SW 1271 (cell line): ENCODE measurements at regions not wholly inside any gene's neighbourhood (a gene's known extent, or its start where the extent isn't known, plus 50 kb on each side); places are given as distances from the start of the nearest gene placed in this dataset.

Source experiments
- DNase-seq, 2 experiments: peaks; one replicate each; lab custom pipeline; 2025; lab: John Stamatoyannopoulos, UW

DNA sequence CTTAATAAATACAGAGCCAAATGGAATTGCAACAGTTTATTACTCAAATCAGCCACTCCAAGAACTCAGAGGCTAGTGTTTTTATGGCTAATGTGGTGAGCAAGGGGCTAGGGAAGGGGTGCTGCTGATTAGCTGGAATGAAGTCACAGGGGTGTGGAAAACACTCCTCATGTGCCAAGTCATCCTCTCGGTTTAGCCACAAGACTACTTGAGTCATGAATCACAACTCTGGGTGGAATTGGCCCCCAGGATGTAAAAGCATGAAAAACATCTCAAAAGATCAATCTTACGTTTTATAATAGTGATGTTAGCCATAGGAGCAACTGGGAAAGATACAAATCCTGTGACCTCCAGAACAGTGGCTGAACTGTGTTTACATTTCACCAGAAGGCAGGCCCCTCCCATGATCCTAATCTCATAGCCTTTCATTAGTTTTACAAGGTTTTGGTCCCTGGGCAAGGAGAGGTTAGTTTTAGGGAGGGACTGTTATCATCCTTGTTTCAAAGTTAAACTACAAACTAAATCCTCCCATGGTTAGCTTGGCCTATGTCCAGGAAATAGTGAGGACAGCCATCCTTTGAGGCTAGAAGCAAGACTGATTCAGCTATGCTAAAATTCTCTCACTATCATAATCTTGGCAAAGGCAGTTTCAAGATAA lies 2020.1 kb upstream of the PCDH20 start:
- peak in 1 of 2 experiments; percentile 9 for DNase-seq

DNA sequence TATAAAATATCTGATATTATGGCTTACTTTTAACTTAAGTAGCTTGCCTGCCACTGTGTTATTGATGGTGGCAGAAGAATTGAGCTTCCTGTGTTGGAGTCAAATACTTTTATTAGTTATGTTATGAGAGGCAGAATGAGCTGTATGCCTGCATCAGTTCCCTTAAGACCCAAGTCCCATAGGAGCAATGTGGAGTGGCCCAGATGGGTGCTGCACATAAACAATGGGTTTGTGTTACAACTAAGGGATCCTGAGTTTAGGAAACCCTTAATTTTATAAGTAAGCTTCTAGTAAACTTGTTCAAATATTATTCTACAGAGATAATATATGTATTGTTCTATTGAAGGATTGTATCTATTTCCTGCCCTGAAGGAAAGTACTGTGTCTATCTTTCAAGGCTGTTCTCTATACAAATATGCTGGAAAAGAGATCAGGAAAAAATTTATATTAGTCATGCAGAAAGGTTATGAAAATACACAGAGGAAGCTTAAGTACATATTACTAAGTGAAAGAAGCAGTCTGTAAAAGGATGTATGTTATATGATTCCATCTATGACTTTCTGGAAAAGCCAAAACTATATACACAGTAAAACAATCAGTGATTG lies 2018.0 kb upstream of the PCDH20 start:
- no peak for DNase-seq

DNA sequence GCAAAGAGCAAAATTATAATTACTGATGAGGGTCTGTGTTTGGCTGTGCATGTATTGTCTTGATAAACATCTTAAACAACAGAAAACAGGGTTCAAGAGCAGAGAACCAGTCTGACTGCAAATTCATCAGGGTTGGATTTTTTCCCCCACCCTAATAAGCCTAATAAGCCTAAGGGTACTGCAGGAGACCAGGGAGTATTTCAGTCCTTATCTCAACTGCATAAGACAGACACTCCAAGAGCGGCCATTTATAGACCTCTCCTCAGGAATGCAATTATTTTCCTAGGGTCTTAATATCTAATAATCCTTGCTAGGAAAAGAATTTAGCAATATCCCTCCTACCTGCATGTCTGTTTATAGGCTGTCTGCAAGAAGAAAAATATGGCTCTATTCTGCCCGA lies 2011.5 kb upstream of the PCDH20 start:
- no peak for DNase-seq

DNA sequence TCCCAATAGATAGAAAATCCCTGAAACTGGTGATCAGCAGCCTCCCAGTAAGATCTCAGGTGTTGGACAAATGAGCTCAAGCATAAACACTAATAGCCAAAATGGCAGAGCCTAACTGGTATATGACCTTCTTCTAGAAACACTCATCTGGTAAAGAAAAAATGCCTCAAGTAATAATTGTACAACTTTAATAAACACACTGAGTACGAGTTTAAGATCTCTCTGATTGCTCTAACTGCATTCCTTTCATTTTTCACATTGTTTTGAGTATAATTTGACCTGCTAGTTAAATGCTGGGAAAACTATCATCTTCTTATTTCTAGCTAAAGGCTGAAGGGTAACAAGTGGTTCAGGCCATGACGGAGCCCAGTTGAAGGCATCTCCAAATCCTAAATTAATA lies 2009.5 kb upstream of the PCDH20 start:
- no peak for DNase-seq

DNA sequence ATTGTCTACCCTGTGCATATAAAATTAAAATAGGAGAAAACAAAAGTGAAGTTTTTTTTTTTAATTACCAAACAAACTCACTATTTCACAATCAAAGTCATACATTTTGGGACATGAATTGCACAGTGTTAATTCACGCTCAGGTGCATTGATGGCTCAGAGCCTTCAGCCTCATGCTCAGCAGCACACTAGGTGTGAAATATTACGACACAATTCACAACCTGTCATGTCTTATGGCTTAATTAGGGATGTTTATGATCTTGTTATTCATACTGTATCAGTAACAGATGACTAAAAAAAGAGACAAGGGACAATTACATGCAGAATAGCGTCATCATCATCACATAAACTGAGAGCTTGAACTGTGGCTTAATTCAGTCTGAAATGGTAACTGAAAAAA lies 2005.5 kb upstream of the PCDH20 start:
- DNase-seq, result no peak

DNA sequence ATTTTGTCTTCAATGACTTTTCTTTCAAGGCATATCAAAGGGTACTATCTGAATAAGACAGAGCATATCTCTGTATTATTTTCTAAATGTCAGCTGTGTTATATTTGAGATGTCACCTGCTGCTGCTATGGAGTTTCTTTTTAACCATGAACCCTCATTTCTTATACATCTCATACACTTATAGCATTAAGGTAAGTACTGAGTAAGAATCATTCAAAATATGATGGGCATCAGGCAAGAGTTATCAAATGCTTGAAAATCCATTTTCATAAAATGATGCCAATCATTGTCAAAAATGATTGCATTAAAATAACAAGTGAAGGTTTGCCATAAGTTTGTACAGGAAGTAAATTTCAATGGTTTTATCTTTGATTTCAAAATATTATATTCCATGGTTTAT lies 2005.0 kb upstream of the PCDH20 start:
- no peak for DNase-seq

DNA sequence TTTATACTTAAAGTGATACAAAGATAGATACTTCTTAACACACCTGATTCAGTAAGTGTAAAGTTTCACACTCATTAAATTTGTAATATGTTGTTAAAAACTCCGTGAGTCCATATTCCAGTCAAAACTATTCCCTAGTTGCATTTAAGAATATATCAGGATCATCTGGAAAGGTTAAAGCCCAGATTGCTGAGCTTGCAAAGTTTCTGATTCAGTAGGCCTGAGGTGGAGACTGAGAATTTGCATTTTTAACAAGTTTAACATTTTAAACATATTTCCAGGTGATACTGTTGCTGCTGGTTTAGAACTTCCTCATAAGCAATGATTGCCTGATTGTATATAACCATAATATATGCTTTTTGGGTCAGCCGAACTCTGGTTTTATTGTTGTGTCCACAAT lies 1998.6 kb upstream of the PCDH20 start:
- DNase-seq, result no peak

DNA sequence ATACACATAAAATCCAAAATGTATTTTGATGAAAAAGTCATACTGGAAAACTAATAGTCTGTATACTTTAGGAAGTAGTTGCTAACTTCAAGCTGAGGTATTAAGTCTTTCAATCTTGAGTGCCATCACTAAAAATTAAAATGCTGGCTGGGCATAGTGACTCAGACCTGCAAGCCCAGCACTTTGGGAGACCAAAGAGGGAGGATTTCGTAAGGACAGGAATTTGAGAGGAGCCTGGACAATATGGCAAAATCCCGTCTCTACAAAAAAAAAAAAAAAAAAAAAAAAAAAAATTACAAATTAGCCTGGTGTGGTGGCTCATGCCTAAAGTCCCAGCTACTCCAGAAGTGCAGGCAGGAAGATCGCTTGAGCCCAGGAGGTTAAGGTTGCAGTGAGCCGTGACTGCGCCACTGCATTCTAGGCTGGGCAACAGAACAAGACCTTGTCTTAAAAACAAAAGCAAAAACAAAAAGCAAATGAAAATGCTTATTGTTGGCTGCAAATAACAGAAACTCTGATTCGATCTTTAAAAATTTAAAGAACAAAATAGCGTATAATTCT lies 1994.2 kb upstream of the PCDH20 start:
- DNase-seq, result no peak

DNA sequence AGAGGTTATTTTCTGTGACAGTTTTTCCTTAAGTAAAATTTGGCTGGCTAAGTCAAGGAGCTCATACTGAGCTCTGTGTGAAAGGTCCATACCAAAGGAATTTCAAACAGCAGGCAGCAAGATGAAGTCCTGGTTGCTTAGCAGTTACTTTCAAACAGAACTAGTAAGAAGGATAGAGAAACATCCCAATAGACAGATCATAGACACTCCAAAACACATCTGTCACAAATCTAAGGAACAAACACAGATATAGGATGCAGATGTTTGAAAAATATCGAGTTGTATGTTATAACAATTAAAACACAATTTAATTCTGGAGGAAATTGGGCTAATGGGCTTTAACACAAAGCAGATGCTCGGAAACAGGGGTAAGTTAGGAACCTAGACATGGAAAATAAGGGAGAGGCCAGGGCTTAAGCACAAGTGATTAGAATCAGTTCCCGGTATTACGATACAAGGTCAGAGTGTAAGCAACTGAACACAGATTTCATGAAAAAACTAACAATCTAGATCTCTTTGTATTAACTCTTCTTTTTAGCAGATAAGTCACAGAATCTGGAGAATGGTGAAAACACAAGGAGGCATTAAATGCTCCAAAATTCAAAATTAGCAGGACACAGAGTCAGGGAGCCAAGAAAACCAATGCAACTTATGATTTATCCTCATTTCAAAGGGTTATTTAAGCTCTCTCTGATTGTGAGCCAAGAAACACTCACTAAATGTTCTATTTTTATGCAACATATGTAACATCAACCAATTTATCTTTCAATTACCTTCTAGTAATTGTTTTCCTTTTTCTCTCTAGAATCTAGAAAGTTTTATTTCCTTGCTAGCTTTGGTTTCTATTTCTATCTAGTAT lies 1992.9 kb upstream of the PCDH20 start:
- DNase-seq, result no peak

DNA sequence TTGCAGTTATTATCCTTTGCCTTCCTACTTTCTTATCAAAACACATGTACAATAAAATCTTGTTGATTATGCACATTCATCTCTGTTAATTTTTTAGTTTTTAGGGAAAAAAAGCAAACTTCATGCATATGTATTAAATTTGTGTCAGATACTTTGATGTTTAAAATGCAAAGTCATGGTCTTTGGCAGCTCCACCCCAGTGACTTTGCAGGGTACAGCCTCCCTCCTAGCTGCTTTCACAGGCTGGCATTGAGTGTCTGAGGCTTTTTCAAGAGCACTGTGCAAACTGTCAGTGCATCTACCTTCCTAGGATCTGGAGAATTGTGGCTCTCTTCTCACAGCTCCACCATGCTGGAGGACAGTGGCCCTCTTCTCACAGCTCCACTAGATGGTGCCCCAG lies 1988.1 kb upstream of the PCDH20 start:
- no peak for DNase-seq

DNA sequence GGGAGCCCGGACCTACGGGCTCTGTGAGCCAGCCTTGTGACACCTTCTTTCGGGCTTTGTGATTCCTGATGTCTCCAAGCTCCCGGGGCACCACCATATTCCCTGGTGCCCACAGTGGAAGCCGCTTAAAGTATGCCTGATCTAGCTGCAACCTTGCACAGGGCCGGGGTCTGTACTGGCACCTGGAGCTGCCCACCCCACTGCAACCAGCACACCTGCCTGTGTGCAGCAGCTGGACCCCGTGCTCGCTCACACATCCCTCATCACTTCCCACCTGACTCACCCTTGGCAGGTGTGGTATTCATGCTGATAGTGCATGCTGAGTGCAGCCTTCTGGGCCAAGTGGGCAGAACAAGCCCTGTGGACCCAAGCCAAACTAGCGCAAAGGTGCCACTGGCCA lies 1981.1 kb upstream of the PCDH20 start:
- DNase-seq, result no peak

DNA sequence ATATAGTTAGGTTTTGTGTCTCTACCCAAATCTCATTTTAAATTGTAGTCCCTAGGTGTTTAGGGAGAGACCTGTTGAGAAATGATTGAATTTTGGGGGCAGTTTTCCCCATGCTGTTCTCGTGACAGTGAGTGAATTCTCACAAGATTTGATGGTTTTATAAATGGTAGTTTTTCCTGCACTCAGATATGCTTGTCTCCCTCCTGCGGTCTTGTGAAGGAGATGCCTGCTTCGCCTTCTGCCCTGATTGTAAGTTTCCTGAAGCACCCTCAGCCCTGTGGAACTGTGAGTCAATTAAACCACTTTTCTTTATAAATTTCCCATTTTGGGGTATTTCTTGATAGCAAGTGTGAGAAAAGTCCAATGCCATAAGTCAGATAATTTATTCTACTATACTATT lies 1977.5 kb upstream of the PCDH20 start:
- DNase-seq, result no peak

DNA sequence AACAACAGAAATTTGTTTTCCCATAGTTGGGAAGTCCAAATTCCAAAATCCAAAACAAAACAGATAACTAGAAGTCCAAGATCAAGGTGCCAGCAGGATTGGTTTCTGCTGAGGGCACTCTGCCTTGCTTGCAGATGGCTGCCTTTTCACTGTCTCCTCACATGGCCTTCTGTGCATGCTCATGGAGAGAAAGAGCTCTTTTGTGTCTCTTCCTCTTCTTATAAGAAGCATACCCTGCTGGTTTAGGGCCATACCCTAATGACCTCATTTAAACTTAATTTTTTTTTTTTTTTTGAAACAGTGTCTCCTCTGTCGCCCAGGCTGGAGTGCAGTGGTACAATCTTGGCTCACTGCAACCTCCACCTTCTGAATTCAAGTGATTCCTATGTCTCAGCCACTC lies 1974.1 kb upstream of the PCDH20 start:
- DNase-seq, result no peak

DNA sequence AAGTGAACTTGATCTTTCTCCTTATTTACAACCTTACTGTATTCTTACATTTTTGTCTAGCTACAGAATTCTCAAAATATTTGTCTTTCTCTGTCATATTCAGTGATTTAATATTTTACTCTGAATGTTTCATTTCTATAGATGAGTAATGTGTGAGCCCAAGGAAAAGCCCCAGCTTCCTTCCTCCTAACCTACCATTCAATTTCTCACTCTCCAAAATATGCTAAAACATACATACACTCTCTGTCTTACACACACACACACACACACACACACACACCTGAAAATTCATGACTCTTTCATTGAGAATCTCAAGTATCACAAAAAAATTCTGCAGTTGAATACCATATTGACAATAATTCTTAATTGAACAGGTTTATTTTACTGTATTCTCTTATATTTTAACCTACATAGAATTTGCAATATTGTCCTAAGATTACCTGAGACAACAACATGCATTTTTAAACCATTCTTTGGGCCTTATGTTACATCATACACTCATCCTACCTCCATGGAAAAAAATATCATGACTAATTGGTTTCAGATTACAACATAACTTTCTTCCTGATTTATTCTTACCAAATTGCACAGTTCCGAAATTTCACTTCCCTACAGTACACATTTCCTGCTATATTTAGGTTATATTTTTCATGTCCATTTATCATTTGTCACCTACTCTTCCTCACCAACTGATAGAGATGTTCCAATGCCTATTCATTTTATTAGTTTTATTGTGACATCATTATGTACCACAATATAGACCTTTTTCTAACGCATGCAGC lies 1965.6 kb upstream of the PCDH20 start:
- no peak for DNase-seq

DNA sequence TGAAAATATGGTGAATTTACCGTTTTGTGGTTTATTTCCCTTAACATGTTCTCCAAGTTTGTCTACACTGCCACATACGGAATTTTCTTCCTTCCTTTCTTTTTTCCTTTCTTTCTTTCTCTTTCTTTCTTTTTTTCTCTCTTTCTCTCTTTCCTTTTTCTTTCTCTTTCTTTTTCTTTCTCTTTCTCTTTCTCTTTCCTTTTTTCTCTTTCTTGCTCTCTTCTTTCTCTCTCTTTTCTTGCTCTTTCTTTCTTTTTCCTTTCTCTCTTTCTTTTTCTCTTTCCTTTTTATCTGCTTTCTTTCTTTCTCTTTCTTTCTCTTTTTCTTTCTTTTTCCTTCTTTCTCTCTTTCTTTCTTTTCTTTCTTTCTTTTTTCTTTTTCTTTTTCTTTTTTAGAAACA lies 1962.3 kb upstream of the PCDH20 start:
- no peak for DNase-seq

DNA sequence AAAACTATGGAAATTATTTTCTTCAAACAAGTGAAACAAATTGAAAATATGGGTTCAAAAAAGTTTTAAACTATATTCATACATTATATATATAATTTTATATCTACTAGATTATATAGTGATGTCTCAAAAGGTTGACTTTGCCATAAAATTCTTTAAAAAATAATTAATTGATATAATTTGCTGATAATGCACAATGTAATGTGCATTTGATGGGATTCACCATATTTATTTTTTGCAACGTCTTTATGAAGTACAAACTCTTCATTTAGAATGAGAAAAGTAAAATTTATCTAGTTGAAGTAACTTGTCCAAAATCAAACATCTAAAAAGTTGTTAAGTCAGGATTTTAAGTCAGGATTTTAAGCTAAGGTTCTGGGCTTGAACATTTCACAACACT lies 1954.5 kb upstream of the PCDH20 start:
- DNase-seq, result no peak

DNA sequence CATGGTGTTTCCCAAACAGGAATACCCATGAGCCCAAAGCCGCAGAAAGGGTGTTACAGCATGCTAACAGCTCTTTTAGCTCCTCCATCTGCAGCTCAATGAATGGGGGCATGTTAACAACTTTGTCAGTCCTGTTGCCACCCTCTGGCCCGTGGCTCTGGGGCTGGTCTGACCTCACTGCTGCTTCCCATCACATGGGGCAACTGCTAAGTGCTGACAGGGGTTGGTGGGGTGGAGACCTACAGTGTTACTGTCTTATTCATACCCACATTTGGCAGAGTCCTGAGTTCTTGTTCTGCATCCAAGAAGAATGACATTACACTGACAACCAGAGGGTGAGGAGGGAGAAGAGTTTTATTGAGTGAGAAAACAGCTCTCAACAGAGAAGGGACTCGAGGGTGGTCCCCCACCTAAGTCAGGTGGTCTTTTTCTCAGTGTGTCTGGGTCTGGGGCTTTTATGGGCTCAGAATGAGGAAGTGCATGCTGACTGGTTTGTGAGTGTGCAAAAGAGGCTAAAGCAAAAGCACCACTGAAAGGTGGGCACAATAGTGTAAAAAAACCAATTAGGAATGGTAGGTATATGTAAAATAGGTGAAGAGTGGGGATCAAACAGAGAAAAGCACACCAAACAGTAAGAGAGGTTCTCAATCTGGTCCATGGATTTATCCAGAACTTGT lies 1952.0 kb upstream of the PCDH20 start:
- no peak for DNase-seq

DNA sequence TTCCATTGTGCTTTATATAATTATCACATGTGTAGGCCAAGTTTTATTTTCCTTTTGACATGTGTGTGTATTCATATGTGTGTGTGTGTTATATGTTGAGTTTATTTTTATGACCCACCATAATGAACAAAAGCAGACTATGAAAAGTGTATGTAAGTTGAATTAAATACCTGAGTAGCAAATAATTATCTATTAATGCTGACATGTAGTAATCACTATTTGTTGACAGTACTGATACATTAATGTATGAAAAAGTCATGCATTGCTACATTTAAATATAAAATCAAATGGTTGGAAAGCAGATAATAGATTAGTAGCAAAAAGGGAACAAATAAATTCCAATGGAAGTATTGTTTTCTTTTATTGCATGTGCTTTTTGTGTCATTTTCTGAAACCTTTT lies 1948.5 kb upstream of the PCDH20 start:
- DNase-seq, result no peak

DNA sequence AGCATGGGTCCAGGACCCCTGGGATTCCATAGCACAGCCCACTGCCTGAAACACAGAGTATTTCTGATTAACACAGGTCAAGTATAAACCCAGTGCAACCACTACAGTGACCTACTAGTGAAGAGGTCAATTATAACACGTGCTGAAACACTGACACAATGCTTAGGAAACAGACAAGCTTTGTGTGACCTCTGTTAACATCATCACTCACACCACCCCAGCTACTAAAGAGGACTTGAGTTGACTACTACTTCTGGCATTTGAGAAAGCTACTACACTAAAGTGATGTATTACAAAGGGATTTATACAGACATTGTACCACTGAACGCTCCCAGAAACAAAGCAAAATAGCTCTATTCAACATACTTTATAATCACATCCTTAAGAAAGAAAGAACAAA lies 1935.9 kb upstream of the PCDH20 start:
- no peak for DNase-seq

DNA sequence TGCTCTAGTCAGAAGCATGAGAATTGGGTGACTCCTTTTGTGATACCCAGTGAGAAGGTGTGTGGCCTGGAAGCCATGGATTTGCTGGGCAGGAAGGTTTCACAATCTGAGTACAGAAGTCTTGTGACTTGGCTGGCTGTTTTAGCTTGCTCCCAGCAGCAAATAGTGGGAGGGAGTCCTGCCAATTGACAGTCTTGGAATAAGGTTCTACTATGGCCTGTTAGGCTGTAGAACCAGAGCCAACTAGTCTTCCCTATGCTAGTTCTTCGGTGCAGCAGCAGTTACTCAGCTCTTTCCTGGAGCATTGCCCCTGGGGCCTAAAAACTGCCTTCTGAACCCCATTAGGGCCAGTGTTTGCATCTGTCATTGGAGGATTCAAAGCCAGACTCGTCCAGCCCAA lies 1935.4 kb upstream of the PCDH20 start:
- no peak for DNase-seq

DNA sequence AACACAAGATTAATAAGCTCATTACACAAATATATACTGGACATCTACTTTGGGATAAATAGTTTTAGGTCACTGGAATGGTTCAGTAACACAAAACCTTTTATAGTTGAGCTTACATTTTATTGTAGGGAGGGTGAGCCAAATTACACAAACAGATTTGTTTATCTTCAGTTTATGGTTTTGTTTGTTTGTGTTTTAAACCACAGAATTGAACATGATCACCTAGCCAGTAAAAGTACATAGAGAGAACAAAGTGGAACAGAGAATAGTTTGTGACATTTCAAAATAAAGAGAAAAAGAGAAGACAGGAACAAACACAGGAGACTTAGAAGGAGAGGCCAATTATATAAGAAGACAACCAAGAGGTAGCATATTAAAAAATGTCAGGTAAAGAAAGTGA lies 1930.2 kb upstream of the PCDH20 start:
- DNase-seq, result no peak

DNA sequence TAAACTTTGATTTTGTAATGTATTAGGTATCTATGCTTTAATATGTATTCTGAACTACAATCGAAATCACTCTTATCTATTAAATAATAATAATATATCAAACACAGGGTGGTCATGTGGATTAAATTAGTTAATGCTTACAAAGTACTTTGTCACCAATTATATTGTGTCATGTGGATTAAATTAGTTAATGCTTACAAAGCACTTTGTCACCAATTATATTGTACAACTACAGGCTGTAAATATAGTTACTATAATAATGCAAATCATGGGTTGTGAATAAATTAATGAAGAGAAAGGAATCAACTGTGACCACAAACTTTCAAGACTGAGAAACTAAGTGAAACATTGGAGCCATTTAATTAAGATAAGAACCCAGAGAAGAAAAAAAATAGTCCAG lies 1929.1 kb upstream of the PCDH20 start:
- no peak for DNase-seq
